AG09309 (cell line): ENCODE measurements at regions not wholly inside any gene's neighbourhood (a gene's known extent, or its start where the extent isn't known, plus 50 kb on each side); places are given as distances from the start of the nearest gene placed in this dataset.

ENCODE experiments used
- DNase-seq: peaks from one replicate; pipeline ENCODE4 v3.0.0-alpha.2; 2010; ENCODE audit warnings: low read depth
- H3K4me3 ChIP-seq: 2 replicates; pipeline ENCODE4 v1.5.1; 2011; ENCODE audit warnings: mild to moderate bottlenecking, low read depth, low read length, moderate library complexity; ENCODE audit not compliant: control insufficient read depth
- CTCF ChIP-seq: IDR thresholded peaks from 2 replicates; pipeline ENCODE4 v1.5.1; 2011; ENCODE audit warnings: mild to moderate bottlenecking, low read depth, low read length, inconsistent platforms; ENCODE audit not compliant: insufficient read depth, control insufficient read depth; ENCODE audit errors: missing control alignments

DNA sequence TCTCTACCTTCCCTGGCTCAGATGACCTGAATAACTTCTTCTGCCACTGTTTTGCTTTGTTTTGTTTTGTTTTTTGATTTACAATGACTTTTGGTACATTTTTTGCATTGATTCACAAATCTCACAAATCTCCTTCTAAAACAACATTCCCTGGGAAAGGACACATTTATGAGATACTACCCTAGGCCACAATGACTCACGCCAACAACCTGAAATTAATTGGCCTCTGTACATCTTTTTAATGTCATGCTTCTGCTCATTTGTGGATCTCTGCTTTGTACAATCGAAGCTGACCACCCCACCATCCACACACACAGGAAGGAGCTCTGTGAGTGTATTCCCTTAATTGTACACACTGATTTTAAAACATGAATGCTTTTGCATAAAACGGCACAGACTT, 156.7 kb upstream of the PFKP start:
- no peak for DNase-seq
- no peak overlapping the region for H3K4me3 ChIP-seq
- no peak for TF ChIP-seq CTCF

- no peak for TF ChIP-seq CTCF
- H3K4me3 ChIP-seq: no peak overlapping the region
- no peak for DNase-seq
Observed at GRCh38 chr10:2909921-2910320, 157.4 kb upstream of the PFKP start.

- TF ChIP-seq CTCF: no peak
- no peak overlapping the region for H3K4me3 ChIP-seq
- DNase-seq: no peak
Observed at GRCh38 chr10:2908851-2909630, 158.3 kb upstream of the PFKP start.

- DNase-seq: no peak
- H3K4me3 ChIP-seq: no peak overlapping the region
- no peak for TF ChIP-seq CTCF
Observed at GRCh38 chr10:2906974-2907373, 160.4 kb upstream of the PFKP start.

GRCh38 chr10:2905851-2906250, 161.5 kb upstream of the PFKP start:
- TF ChIP-seq CTCF: no peak
- no peak for DNase-seq
- no peak overlapping the region for H3K4me3 ChIP-seq

- no peak overlapping the region for H3K4me3 ChIP-seq
- no peak for TF ChIP-seq CTCF
- DNase-seq: no peak
Observed at GRCh38 chr10:2900530-2900929, 166.8 kb upstream of the PFKP start.
